Activated CD8-positive, alpha-beta memory T cell treated with anti-CD3 and anti-CD28 coated beads, Interleukin-2, amount 50 U/mL, for 4 hours (primary cell): ENCODE measurements at regions not wholly inside any gene's neighbourhood (a gene's known extent, or its start where the extent isn't known, plus 50 kb on each side); places are given as distances from the start of the nearest gene placed in this dataset.

Source experiments
- DNase-seq: peaks from one replicate; pipeline ENCODE4 v3.0.0-alpha.2; 2020

DNA sequence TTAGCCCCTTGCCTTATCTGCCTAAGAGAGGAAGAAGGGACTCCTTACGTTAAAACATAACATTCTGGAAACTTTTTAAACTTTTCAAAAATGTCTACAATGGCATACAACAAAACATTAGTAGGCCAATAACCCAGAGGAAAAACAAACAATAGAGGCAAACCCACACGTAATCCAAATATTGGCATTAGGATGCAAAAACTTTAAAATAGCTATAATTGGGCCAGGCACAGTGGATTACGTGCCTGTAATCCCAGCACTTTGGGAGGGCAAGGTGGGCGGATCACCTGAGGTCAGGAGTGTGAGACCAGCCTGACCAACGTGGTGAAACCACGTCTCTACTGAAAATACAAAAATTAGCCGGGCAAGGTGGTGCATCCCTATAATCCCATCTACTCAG lies 134.9 kb downstream of the AQP9 start:
- DNase-seq = no peak

DNA sequence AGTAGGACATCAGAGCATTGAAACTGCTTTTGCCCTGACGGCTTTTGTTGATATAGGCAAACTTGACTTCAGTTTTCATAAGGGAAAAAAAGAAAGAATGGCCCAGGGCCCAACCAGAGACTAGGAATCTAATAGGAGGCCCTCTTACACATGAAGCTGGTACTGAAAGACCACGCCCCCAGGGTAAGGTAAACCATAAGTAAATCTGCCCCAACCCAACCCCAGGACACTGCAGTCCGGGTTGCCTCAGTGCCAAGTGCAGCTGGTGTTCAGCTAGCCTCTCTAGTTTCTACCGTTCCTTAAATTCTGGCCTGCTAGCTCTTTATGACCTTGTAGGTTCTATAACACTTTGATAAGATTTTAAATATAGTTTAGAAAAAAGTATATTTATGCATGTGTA lies 136.7 kb downstream of the AQP9 start:
- DNase-seq = no peak

DNA sequence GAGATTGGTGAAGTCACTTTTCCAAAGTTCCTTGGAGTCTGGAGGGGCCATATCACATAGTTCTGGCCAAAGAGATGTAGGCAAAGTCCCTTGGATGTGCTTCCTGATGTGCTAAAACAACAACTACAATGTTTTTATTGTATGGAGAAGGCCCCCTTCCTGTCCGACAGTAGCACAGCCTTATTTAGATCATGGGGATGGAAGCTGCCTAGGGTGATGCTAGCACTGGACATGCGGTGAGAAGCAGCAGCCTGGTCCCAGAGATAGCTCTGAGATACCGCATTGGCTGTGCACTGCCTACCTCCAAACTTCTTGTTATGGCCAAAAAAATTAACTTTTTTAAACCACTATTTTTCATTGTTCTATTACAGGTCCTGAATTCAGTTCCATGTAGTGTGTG lies 137.6 kb downstream of the AQP9 start:
- DNase-seq = no peak

DNA sequence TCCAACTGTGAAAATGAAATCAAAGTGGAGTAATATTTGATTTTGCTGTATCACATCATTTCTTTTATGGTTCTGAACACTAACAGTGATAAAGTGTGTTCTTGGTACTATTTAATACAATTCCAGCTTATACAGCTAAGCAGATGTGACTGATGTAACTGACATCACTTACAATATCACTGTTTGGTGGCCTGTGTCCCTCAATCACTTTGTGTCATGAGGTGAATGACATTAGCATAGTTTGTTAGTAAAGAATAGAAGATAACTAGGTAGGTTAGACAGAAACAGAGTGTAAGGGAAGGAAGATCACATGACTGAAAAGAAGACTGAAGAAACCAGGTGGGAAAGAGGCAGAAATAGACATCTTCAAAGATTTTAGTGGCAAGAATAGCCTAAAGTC lies 138.7 kb downstream of the AQP9 start:
- DNase-seq = no peak

DNA sequence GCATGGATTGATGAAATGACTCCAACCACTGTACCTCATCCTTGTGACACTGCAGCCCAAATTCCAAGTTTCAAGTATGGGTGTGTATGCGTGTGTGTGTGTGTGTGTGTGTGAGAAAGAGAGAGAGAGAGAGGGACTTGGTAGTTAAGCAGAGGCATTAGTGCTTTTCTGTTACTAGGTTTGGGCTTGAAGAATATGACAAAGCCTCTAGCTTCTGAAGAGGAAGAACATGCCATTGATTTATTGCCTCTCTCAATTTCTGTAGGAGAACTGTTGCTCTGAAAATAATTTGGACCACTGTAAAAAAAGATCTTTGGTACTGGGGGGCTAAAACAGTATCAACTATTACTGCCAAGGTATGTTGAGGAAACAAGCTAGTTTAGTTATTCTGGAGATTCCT lies 139.2 kb downstream of the AQP9 start:
- DNase-seq = no peak

DNA sequence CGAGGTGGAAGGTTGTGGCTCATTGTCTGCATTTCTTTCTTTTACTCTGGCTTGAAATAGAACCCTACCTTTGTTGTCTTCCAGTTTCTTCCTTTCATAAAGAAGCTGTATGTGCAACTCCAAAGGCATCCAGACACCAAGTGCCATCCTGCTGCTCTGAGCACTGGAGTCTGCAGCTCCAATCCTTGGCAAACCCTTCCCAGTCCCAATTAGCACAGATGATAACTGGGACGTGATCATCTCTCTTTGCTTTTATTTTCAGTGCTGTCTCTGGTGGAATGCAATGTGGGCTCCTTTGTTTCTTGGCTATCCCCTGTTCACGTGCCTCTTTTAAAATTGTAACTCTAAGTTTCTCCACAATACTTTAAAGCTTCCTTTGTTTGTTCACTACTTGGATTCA lies 140.9 kb downstream of the AQP9 start:
- DNase-seq = no peak

DNA sequence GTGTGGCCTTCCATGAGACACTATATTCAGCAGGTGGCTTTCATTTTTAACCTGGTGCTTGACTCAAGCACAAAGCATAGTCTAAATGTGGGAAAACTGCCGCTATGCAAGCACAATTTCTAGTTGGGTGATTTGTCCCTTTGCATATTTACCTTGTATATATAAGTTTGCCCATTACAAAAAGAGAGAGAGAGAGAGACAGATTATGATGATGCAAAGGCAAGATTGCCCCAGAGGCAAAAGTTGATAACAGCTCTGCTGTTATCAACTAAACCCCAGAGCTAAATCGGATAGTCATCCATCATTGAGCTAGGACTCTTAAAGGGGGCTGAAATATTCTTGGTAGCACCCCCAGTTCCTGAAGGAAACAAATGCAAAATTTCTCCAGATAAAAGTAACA lies 141.5 kb downstream of the AQP9 start:
- DNase-seq = no peak

DNA sequence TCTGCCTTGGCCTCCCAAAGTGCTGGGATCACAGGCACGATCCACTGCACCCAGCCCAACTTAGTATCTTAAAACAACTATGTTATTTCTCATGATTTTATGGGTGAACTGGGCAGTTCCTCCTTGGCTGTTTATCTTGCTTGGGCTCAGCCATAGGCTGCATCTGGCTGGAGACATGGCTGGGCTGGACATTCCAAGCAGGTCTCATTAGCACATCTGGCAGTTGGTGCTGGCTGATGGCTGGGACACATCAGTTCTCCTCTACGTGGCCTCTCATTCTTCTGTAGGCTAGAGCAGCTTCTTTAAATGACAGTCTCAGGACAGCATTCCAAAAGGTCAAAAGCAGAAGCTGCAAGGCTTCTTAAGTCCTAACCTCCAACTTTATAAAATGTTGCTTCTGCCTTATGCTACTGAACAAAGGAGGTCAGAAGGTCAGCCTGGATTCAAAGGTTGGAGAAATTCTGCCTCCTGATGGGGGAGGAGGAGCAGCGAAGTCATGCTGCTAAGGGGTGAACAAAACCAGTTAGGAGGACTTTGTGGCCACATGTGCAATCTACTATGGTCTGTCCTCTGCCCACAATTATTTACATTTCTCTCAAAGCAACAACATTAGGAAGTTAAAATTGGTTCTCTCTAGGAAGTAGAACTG lies 144.0 kb downstream of the AQP9 start:
- DNase-seq = no peak

DNA sequence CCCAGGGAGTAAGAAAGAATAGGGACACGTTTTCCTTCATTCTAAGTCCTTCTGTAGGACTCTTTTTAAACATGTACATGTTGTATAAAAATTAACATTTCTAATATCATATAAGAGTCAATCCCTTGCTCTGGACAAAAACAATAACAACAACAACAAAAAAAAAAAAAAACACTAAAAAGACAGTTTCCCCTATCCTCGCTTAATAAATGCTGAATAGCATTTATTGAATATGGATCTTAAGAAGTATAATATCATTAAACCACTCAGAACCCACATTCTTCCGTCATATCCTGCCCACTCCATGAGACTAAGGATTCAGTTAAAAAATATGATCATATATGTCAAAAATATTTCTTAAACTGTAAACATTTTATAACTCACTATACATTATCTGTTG lies 145.1 kb downstream of the AQP9 start:
- DNase-seq = no peak

DNA sequence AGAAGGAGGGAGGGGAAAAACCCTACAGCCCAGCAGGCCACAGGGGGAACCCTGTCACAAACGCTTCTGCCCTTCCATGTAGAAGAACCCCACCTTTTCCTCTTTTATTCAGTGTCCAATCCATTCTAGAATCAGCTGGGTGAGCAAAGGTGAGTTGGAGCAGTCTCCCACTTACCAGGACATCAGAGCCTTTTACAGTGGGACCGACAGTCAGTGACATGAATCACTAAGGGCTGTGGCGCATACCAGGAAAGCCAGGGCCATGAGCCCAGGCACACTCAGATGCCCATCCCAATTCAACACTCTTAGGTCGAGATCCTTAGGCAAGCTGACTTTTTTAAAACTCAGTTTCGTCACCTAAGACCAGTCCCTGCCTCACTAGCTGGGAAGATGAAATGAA lies 146.1 kb downstream of the AQP9 start:
- DNase-seq = no peak

DNA sequence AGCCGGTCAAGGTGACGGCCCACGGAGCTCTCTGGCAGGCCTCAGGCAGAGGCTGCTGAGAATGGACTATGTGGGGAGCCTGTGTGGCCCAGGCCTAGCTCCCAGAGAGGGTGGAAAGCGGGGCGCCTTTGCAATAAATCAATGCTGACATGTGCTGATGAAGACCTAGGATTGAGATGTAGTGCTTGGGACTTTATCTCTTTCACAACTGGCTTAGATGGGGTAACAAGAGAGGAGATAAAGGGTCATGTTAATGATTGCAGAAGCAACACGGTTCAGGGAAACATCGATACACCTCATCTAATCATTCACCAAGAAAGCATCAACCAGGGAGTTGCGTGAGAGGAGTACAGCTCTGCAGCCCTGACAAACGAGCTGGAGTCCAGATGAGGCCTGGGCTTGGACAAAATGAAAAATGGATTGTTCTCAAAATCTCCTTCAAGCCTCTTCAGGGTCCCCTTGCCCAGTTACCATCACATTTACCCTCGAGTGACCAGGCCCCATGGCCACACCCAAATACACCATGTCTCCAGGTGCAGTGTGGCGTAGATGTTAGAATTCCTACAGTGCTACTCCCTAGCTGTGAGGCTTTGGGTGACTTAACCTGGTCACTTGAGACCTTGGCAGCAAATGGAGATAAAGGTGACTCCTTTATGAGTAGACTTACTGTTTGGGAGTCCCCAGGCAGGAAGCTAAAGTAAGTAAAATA lies 146.4 kb upstream of the LIPC start:
- no peak for DNase-seq

DNA sequence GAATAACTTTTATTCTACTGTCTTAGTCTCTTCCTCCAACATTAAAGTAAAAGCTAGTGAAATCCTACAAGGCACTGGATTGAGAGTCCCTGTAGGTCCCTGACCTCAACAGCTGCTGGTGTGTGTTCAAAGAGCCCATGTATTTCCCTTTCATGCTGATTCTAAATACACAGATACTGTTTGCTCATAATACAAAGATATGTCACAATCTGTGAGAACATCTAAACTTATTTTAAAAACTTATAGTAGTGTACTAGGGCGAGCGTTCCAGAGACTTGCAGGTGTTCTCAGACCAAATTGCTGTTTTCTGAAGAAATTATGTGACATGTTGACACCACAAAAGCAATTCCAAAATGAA lies 145.9 kb upstream of the LIPC start:
- no peak for DNase-seq

DNA sequence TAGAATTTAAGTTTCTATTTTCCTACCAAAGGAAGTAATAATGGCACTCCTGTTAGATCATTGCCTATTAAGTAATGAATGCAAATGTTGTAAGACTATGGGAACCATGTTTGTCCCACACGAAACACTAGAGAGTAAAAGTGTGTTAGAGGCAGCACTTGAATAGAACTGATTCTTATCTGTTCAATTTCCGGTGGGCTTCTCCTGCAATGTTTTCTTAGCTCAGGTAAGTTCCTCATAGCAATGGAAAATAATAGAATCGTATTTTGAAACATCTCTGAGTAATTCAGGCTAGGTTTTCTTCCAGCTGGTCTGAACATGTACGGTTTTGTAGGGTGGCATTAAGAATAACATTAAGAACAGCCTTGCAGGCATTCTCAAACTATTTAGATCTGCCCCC lies 145.3 kb upstream of the LIPC start:
- DNase-seq = no peak

DNA sequence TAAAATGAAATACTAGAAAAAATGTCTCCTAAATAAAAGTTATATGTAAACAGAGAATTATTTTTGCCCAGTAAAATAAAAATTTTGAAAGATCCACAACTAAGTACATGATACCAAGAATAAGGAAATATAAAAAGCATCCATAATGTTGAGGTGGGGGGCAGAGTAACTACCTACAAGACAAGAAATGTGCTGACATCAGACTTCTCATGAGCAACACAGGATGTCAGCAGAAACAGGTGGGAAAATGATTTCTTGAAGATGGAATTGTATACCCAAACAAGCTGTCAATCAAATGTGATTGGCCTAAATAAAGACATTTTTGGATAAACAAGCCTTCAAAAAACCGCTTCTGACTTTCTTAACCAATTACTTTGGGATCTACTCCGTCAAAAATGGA lies 143.9 kb upstream of the LIPC start:
- no peak for DNase-seq

DNA sequence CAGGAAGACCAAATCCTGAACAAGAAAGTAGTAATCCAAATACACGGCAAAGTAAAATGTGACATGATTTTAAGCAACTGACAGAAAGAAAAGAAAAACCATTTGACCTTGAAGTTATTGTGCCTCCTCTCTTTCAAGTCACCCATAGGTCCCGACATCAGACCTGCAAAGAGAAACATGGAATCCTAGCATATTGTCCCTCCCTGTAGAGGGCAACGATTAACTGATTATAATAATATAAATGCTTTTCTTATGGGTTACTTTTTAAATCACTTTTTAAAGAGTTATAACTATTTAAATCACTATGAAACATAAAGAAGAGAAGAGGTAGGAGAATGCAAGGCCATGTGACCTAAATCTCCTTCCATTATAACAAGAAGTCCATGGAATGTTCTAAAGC lies 143.2 kb upstream of the LIPC start:
- no peak for DNase-seq

DNA sequence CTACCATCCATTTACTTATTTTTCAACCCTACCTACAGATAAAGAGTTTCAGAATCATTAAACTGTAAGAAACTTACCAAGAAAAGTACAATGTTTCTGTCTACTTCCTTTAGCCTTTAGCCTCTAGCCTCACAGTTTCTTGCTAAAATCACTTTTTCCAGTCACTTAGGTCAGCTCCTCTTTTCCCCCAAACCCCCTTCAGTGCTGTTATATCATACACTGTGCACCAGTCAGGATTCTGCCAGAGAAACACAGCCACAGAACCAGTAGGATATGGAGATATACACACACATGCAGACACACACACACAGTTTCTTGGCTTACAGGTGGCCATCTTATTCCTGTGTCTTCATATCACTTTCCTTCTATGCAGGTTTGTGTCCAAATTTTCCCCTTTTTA lies 139.9 kb upstream of the LIPC start:
- DNase-seq = no peak

DNA sequence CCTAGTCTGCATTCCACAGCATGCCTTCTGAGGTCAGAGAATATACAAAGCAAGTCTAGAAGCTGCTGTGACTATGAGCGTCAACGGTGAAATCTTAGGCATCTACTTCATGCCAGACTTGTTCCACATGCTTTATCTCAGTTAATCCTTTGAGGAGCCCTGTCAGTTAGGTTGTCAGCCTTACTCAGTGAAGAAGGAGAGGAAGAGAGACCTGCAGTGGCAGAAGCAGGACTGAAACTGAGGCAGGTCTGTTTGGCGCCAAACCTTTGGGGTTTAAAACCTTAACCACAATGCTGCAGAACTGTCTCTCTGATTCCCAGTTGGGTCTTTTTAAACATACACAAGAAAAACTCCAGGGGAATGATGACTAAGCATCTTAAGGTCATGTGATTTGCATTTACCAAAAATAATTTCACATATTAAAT lies 139.0 kb upstream of the LIPC start:
- DNase-seq = no peak

DNA sequence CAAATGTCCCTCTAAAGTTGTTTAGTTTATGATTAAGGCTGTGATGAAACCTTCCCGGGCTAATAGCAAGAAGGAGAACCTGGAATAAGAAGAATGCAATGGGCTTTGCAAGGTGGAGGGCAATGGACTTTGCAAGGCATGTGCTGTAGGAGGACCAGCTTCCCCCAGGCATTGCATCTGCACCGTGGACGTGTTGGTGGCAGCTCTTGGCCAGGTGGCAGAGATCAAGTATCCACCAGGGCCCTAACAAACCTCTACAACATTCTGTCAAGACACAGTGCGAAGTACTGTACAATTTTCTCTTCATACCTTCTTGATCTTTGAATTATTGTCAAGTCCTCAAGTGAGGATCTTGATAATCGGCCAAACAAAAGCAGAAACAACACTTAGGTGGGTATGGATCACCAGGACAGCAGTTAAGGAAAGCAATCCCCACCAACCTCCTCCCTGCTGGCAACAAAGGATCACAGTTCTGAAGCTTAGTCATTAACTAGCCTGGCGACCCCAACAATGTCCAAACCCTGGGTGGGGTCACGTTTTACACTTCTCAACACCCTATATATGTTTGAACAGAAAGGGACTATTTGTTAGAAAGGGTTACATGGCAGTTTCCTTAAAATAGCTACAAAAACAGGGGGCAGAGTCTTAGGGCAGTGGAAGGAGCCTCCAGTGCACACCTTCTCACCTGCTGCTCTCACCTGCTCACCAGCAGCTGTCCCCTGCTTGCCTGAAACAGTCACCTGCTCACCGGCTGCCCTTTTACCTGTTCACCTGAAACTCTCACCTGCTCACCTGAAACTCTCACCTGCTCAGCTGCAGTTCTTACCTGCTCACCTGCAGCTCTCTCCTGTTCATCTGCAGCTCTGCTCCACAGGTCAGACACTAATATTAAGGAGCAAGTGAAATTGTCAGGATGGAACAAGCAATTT lies 137.9 kb upstream of the LIPC start:
- no peak for DNase-seq

DNA sequence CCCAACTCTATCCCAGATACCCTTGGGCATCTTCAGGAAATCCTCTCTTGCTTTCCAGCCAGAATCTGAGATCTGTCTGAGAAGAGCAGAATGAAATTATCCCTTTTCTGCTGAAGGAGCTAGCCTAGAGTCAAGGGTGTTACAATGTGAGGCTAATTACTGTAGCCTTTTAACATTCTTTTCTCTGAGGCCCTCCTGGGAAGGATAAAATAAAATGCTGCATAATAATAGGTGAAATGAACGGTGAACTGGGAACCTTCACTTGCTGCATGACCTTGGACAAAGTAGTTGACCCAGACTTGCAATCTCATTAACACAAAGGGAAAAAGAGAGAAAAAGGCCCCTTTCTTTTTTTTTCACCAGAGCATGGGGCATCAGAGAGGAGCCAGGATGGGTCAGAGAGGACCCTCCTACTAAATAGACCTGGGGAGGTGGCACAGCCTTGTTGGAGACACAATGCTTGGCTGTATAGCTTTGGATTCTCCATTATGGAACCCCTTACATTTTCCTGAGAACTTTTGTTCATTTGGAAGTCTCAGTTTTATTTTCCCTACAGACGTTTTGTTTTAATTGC lies 137.0 kb upstream of the LIPC start:
- DNase-seq = no peak

DNA sequence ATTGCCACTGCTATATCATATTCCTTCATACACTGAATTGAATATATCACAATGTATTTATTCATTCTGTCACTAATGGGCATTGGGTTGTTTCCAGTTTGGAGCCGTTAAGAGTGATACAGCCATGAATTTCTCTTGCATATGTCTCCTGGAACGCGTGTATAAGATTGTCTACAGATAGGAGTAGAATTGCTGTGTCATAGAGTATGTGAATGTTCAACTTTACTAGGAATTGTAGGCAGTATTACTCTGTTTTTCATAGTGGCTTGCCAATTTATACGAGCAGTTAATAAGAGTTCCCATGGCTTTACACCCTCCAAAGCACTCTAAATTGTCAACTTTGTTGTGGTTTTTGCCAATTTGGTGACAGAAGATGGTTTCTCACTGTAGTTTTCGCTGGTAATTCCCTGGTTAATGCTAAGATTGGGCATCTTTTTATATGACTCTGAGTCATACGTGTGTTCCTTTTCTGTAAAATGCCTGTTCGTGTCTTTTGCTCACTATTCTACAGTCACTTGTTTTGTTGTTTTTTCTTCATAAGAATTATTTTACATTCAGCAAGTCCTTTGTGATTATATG lies 136.1 kb upstream of the LIPC start:
- no peak for DNase-seq

DNA sequence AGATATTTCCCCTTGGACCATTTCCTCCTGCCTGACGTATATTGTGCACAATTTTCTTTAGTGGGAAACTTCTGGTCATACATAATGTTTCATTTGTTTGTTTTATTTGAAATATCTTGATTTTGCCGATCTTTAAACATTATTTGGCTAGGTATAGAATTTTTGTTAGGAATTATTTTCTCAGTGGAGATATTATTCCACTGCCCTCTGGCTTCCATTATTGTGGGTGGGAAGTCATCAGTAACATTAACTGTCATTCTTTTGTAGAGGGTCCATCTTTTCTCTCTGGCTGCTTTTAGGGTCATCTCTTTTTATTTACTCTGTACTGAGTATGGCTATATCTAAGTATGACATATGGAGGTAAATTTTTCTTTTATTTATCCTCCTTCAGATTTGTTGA lies 135.5 kb upstream of the LIPC start:
- no peak for DNase-seq

DNA sequence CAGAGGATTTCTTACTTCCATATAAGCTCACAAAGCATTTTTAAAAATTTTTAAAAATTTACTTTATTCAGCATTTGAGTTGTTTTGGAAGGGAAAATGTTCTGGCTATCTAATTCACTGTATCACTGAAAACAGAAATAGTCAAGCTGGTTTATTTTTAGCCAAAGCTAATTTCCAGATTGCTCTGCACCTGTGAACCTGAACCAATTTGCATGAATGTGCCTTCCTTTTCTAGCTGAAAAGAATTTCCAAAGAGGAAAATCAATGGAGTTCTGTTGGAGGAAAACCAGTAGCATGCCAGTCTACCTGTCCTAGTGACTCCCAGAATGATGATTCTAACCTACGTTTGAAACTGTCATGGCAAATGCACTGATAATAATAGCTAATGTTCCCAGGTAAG lies 134.2 kb upstream of the LIPC start:
- DNase-seq = no peak
